GM19043 (cell line): ENCODE measurements at regions not wholly inside any gene's neighbourhood (a gene's known extent, or its start where the extent isn't known, plus 50 kb on each side); places are given as distances from the start of the nearest gene placed in this dataset.

ENCODE experiments used
- ATAC-seq: cut with Tn5 transposase; IDR thresholded peaks from one replicate; pipeline ENCODE4 v1.9.1; 2021; ENCODE audit warnings: low read depth; ENCODE audit not compliant: unreplicated experiment

- ATAC-seq = no peak
These were observed 411.2 kb downstream of the AEBP2 start for GRCh38 chr12:19850346-19851065.

DNA sequence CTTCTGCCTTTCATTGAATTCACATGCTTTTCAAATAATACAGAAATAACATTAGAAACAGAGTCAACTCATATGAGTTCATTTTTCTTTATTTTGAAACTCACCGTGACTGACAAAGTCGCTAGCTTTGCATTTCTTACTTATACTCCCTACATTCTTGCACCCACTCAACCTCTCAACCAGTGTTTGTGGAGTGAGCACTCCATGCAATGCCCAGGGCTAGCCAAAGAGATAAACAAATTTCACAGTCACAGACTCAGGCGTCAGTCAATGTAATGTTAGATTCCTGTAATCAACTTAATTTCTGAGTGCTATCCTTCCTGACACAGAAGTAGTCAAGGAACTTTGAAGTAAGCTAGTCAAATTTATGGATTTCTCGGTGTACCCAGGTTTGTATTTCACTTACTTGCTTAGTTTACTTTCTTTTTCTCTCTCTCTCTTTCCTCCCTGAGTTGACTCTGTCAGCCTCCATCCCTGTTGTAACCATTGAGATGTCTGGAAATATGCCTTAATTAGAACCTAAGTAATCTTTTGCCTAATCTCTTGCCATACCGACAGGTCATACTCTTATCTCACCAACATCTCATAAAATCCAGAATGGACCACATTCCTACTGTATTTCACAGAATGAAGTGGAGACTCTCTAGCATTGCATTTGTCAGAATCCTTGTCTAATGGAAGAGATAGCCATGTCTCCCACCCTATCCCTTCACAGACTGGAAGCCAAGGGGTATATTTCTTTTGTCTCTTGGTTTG is 413.0 kb downstream of the AEBP2 start:
- ATAC-seq = no peak

DNA sequence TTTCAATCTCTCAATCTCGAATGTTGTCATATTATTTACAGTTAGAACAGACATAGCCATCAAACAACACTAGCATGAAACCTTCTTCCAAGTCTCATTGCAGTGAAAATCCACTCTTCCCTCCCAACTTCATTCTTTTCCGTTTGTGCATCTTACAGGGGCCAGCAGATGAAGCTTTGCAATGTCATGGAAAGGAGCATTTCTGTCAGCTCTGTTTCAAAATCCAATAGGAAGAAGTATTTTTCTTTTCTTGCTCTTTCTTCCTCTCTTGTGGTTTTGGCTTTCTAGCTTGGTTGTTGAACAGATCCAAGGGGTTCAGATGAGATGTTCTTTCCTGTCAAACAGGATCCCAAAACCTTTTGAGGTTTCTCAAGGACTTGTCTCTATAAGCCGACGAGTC is 416.6 kb downstream of the AEBP2 start:
- ATAC-seq = no peak

DNA sequence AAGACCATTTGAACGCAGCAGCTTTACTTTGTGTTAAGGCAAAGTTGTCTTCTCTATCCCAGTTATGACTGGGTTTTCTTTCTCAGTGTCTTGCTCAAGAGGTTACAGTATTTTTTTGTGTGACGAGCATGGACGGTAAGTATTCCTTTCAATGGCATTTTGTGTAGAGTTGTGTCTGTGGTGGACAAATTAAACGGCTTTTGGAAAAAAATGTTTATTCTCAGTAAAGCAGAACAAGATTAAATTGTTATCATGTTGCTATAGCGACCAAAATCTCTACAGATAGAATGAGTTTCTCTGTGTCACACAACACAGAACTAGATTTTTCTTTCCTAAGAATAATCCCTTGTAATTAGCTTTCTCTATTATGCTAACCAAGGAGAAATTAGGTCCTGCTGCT is 417.1 kb downstream of the AEBP2 start:
- ATAC-seq = no peak

DNA sequence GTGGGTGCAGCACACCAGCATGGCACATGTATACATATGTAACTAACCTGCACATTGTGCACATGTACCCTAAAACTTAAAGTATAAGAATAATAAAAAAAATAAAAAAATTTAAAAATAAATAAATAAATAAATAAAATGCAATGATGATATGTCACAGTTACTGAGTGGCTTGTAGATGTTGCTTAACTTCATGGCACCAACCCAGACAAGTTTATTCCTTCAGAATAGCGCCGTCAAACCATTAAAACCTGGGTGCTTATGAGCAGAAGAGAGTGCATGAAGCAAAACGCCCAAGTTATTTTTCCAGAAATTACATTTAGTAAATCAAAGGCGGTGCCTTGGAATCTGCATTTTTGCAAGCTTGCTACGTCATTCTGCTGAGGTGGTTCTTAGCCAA is 417.9 kb downstream of the AEBP2 start:
- ATAC-seq = no peak

DNA sequence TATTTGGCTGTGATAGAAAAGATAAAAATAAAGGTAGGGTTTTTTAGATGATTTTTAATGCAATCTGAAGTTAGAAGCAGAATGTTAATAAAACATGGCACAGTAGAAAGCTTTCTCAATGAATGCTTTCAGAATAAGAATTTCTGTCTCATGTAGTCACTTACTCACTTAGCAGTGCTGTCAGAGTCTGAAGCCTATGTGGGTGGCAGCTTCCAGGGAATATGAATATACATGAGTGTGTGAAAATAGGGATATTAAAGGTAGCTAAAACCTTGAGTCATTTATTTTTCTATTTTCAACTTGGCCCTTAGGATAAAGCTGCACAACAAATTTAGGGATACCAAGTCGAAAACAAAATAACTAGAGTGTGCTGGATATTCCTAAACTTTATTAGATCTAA is 427.9 kb downstream of the AEBP2 start:
- no peak for ATAC-seq

DNA sequence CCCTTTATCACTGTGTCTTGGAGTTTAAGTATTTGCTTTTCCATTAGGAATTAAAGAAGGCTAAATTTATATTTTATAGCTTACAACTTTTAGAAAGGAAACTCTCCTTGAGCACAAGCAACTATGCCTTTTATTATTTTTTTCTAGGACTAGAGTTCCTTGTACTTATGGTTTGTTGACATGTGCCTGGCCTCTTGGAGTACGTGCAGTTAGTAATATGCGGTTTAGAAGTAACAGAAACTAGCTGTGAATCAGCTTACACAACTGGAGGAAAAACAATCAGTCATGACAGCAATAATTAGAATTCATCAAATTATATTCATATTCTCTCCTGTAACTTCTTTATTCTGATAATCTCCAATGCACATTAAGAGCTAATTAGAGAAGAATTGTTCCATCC is 428.7 kb downstream of the AEBP2 start:
- no peak for ATAC-seq

DNA sequence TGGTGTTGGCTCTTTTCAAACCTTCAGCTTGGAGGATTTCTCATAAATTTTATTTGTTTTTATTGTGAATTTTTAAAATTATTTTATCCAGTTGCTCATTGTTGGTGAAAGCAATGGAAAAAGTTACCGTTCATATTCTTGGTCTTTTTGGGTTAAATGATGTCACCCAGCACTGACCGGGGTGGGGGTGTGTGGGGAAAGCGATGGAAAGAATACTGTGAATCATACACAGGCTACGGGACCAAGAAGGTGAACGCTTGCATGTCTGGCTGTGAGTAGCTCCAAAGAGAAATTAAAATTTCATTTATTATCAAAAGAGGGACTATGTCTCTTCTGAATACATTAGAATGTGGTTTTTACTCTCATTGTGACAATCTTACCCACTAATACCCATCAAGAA is 430.1 kb downstream of the AEBP2 start:
- no peak for ATAC-seq

- ATAC-seq = no peak
These were observed 433.6 kb downstream of the AEBP2 start for GRCh38 chr12:19872621-19873540.

DNA sequence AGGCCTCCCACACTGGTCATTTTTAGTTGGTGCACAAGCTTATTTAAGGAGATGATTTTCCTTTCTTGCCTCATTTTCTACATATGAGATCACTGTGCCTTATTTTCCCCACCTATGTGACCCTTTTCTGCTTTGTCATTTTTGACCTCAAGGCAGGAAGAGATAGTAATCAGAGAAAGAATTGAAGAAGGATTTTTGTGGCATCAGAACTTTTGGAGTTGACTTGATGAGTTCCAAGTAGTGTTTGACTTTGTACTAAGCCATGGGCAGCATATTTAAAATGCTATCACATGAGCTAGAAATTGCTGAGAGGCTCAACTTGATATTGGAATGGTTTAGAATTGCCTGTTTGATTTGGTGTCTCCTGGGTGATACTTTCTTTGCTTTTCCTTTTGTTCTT is 440.8 kb downstream of the AEBP2 start:
- ATAC-seq = no peak

- ATAC-seq = no peak
These were observed 441.4 kb downstream of the AEBP2 start for GRCh38 chr12:19880721-19881120.

DNA sequence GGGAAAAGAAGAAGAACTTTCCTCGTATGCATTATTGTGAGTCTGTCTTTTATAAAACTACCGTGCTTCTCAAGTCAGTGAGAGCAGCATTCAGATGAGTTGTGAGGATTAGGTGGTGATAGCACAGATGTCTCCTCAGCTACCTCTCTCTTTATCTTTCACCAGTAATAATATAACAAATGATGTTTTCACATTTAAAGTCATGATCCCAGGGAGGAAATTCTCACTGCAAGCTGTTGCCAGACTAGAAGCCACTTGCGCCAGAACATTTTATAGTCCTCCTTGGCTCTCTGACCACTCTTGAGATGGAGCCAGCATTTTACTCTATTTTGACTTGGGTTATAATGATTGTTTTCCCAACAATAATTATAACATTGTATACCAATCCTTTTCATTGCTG is 443.1 kb downstream of the AEBP2 start:
- no peak for ATAC-seq

- ATAC-seq = no peak
These were observed 444.8 kb downstream of the AEBP2 start for GRCh38 chr12:19884021-19884492.

GRCh38 chr12:19885093-19885812 is 446.0 kb downstream of the AEBP2 start:
- no peak for ATAC-seq

- ATAC-seq = no peak
These were observed 446.8 kb downstream of the AEBP2 start for GRCh38 chr12:19886065-19886464.

DNA sequence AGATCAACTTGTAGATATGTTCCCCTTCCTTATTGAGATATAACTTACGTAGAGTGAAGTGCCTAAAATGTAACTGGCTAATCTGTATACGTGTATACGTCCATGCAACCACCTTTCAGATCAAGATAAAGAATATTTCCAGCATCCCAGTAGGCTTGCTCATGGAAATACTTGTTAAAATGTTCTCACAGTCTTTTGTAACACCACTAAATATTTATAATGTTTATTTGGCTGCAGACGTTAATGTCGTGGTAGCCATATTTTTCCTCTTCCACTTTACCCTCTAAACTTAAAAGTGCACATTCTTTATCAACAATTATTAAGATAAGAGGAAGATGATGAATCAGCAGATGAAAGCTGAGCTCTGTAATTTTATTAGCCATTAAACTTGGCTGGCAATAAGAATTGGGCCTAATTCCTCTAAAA is 447.4 kb downstream of the AEBP2 start:
- no peak for ATAC-seq

- ATAC-seq = no peak
These were observed 450.7 kb downstream of the AEBP2 start for GRCh38 chr12:19890024-19890423.

DNA sequence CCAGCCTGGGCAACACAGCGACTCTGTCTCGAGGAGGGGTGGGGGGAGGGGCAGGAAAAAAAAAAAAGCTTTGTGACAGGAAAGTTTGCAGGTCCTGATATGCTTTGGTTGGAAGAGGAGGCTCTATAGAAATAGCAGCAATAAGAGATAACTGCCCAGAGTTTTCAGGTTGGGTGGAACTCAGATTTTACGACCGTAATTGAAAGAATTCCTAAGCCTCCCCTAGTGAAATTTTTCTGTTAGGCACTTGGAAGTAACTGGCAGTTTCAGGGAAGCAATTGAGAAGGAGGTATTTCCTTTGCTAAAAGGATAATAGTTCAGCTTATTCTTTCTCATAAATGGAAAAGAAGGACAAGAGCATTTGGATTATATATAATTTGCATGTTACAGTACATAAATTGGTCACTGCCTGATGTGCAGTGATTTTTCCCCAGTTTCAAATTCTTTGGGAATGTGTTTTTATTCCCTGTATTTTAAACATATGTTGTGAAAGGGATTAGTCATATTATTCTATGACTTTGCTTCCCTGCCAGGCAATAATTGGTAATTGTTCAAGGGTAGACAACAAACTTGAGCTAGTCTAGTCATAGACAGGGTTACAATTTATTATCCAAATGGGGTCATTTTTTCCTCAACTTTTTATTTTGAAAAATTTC is 452.8 kb downstream of the AEBP2 start:
- ATAC-seq = no peak

GRCh38 chr12:19893514-19893913 is 454.2 kb downstream of the AEBP2 start:
- ATAC-seq = no peak

DNA sequence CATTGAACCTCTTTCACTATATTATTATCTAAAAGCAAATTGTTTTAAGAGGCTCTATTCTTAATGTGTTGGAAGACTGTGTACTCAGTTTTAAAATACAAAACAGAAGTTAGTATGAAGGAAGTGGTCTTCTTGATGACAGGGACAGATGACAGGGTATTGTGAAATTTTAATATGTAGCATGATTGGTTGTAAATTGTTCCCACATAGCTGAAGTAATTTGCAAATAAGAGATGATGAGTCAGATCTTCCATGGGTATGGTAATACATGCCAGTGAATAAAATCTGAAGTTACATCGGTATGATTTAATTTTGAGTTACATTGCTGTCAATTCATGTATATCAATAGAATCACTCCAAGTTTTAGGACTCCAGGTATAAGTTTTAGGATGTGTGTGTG is 454.8 kb downstream of the AEBP2 start:
- no peak for ATAC-seq
